CD4-positive, alpha-beta T cell treated with Interleukin-4 for 4 hours (primary cell): ENCODE measurements at regions not wholly inside any gene's neighbourhood (a gene's known extent, or its start where the extent isn't known, plus 50 kb on each side); places are given as distances from the start of the nearest gene placed in this dataset.

Source experiments
- DNase-seq: peaks from one replicate; pipeline ENCODE4 v3.0.0-alpha.2; 2020

DNA sequence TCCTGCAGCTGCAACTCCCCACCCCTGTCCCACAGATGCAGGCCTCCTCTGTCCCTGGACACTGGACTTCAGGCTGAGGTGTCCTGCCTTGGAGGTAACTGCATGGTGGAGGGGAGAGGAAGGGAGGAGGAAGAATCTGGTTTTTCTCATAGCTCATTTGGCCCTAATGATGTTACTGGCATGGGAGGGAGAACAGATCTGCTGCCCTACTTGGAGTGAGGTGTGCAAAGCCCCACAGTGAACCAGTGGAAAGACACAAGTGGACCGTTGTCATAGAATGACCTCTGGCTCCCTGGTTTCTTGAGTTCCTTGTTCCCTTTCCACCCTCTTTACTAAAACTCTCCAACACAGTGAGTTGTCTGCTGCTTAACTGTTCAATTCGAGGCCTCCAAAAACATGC is 215.9 kb downstream of the BARX2 start:
- DNase-seq = no peak

DNA sequence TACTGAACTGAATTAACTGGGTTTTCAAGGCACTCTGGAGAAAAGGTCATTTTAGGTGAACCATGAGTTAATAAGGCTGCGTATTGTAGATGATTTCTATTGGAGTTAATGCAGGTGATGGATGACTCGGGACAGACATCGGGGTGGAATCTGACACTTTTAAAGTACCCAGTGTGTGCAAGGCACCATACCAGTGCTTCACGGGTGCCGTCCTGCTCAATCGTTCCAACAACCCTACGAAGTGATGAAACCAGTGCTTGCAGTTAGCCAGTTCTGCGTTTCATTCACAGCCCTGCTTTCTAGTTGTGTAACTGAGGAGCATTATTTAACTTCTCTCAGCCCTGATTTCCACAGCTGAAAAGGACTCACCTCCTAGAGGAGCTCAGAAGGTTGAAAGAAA is 216.5 kb downstream of the BARX2 start:
- no peak for DNase-seq

DNA sequence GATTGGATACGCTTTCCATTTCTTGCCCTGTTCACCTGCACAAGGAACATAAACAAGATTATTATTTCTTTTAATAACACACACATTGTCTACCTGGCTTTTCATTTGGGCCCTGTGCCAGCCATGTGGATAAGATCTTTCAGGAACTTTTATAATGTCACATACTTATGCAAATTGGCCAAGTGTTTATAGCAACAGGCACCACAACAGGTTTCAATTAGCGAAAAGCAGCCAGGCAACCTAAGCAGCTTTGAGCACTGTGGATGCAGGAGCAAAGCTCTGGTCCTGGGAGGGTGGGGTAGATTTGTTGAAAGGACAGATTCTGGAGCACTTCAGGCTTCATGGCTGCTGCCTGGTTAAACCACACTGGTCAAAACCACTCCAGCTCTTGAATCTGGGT is 217.4 kb downstream of the BARX2 start:
- no peak for DNase-seq

DNA sequence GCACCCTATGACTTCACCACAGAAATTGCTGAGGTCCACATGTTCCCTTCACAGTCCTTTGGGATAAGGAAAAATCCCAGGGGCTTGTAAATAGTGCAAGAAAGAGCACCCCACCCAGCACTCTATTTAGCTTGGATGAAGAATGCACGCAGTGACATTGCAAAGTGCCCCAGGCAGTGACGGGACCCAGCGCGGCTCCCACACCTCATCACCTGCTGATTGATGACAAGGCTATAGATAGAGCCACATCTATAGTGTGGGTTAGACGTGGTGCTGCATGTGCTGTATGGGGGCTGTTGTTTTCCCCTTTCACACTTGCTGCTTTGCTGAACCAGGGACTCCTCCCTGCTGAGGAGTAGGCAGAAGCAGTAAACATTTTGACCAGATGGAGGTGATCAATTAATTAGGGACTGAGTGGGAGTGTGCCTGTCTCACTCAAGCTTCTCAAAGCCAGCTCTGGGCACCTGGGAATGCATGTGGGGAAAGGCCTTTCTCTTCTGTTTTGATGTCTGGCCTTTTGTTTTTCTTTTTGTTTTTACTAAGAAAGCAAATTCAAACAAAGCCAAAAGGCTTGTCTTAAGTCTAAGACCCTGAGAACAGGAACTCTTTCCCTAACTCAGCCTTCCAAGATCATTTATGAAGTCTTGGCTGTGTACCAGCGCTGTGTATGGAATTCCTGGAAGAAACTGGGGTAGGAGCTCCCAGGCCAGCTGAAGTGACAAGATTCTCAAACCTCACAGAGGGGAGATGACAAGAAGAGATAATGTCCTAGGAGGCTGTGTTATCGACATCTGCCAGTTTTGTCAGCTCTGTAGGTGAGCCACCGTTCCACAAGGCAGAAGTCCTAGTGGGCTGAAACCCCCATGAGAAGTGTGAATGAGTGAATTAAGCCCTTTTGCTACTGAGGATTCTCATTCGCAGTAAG is 219.7 kb downstream of the BARX2 start:
- no peak for DNase-seq

DNA sequence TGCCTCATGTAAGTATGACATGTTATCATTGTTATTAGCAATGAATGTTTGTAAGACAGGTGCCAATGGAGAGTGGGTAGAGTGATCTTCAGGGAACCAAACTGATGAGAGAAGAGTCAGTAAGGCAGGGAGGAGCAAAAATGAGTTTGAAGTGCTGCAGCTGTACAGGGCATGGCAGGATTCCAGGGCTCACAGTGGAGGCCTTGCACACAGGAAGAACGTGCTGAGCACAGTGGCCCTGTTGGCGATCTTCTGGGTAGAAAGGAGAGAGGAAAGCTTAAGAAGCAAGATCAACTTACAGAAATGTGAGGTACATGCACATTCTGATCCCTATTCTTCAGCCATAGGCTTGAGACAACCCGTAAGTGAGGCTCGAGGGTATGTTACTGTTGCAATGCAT is 219.3 kb upstream of the TMEM45B start:
- no peak for DNase-seq

DNA sequence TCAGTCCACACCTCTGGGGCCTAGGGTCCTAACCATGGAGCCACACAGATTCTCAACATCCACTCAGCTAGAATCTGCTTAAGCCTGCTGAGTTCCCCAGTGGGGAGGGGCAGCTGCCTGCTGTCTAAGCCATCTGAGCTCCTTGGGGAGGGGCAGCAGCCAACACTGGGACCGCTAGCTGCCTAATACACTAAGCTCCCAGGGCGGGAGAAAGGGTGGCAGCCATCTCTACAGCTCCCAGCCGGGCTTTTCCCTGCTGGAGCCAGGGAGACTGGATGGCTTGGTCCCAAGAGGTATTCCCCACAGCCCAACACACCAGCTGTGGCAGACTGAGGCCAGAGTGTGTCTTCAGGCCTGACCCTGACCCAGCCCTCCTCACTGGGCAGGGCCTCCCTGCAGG is 217.3 kb upstream of the TMEM45B start:
- no peak for DNase-seq

DNA sequence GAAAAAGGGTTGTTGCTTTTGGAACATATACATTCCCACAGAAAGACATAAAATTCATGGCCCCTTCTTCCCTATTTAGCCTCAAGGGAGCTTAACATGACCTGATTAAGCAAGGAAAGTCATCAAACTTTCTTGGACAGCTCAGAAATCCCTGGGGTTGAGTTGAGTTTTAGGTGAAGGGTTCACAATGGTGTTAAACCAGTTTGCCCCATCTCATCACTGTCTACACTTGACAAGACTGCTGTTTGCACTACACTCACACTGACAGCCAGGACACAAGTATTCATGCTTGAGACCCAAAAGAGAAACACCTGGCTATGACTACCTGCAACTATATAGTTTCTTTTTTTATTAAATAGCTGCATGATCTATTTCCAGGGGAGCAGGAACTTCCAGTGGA is 209.8 kb upstream of the TMEM45B start:
- DNase-seq = no peak

DNA sequence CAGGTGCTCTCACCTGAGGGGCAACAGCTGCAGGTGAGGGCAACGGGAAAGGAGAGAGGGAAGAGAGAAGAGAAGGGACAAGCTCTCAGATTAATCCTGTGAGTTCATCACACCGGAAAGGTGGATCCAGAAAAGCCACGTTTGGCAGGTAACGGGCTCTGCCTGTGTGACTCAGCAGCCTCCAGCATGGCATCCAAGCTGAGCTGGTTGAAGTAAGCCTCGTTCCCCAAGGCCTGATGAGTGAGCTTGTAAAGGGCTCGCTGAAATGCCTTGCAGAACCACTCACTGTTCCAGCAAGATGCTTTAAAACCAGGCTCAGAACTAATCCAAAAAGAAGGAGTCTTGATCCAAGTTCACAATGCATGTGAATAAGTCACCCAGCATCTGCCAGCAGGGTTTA is 206.9 kb upstream of the TMEM45B start:
- no peak for DNase-seq

DNA sequence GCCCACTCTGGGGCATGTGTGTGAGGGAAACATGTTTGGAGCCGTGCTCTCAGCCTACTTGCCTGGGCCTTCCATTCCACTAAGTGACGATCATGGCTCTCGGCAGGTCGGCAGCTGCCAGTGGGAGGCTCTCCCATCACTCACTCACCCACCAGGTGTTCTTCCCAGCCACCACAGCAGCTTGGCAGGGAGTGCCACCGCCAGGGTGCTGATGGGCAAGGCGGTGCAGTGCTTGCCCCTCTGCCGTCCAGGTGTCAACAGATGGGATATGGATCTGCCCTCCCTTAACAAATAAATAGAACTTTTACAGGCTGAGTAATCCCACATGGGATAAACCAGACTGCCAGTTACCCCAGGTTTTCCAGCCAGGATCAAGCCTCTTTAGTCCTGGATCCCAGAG is 205.5 kb upstream of the TMEM45B start:
- no peak for DNase-seq

DNA sequence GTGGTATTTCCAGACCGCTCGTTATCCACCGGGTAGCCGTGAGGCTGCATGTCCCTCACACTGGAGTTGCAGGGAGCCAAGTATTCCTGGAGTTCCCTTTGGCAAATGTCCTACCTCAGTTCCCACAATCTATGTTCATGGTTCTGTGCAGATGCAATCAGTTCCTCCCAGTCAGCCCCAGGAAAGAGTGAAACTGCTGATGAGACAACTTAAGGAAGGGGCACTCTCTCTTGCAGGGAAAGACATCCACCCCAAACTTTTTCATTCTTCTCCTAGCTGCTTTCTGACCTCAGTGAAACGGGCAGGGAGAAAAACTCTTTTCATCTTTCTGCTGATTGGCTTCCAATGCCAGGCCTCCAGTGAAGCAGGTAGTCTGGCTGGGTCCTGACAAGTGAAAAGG is 205.1 kb upstream of the TMEM45B start:
- no peak for DNase-seq

DNA sequence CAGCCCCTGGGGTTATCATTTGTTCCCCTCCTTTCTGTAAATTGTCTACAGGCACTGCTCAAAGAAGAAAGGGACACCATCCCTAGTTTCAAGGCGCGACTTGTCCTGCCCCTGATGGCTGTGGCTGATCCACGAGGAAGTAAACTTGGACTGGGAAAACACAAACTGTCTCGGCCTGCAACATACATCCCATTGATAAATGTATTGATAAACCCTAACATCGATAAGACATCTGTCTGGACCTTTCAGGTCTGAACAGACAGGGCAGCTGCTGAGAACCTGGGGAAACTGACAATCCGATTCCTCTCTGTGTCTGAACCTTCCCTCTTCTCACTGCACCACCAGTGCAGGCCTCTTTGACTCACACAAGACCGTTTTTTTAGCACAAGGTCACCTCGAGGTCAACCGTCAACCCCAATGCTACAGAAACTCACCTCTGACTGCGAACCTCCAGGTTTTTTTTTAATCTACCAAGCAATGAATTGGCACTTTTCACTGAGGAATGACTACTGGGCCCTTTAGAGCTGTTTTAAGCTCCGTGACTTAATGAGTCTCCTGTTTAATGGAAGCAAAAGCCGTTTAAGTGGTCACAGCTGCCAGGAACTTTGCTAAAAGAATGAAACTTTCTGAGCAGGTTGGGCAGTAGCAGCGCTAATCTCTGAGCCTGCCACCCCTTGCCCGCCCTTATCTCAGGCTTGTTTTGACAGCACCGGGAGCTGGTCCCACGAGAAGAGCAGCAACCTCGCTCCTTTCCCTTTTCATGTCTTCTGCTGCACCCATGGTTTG is 203.8 kb upstream of the TMEM45B start:
- DNase-seq = no peak

DNA sequence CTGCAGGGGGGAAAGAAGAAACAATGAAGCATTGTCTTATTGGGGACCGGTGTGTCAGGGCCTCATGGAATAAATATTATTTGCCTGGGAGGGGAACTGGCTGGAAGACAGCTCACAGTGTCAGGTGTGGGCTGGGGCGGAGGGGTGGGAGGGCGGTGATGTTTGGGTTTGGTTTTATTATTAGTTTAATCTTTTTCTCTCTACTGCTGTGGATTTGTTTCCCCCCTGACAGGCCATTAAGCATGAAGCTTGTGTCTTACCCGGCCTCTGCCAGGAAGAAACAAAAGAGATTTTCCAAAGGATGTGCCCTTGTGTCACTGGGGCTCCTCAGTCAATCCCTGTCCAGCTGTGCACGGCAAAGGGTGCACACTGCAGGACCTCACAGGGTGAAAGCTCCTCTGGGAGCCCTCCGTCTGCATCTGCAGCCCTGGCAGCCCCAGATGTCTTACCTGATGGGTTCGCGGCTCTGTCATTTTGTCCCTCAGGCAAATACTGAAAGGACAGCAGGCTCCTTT is 203.1 kb upstream of the TMEM45B start:
- DNase-seq = no peak

DNA sequence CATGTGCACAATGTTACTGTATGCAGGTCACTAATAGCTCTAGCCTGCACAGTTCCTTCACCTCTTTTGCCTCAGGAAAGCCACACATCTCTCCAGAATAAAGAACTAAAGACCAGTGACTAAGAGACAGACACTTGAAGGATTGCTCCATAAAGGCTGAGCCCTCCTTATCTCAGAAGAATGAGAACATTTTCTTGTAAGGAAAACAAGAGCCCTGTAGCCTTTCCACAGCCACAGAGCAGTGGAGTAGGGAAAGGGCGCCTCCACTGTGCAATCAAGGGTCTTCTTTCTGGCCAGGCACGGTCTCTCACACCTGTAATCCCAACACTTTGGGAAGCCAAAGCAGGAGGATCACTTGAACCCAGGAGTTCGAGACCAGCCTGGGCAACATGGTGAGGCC is 202.6 kb upstream of the TMEM45B start:
- no peak for DNase-seq

DNA sequence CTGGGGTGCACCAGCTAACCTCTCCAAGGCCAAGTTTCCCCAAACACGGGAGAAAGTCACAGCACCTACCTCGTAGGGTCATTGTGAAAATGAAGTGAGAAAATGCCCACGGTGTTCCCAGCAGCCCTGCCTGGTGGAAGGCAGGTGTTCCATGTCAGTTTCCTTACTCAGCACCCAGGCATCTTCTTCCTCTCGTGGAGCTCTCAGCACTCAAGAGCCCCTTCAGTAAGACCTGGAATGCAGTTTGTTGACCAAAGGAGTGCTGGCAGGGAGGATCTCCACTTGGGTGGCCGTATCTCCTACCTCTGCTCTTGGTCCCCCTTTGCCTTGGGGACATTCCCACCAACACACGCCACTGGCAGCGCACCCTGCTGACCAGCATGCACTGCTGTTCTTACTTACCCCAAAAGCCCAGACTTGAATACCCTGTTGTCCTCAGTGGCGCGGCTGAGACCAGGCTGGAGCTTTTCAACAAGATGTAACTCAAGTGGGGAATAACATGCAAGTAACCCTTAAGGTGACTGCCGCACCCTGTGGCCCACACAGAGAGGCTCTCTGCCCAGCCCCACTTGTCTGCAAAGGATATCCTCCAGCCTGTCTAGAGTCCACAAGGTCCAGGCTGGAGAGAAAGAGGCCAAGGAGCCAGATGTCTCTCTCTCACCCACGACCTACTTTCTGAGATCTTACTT is 201.2 kb upstream of the TMEM45B start:
- DNase-seq = no peak

DNA sequence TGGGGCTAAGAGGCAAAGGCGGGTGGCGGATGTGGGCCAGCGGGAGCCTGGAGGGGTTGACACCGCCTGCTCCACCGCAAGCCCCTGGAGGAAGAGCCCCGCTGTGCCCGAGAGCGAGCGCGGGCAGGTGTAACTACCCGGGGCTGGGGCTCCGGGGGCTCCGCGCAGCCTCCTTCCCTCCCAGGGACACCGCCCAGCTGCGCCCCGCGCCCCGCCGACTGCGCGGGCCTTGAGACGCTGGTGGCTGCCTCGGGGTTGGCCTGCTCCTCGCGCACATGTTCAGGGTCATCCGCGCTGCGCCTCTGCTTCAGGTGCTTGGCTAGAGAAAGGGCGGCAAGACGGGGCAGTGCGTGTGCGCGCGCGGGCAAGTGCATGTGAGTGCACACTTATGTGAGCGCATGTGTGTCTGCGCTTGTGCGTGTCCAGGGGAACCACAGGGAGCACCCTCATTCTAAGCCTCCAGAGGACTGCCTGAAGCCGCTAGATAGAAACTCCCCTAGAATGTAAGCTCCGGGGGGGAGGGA is 197.5 kb upstream of the TMEM45B start:
- no peak for DNase-seq

DNA sequence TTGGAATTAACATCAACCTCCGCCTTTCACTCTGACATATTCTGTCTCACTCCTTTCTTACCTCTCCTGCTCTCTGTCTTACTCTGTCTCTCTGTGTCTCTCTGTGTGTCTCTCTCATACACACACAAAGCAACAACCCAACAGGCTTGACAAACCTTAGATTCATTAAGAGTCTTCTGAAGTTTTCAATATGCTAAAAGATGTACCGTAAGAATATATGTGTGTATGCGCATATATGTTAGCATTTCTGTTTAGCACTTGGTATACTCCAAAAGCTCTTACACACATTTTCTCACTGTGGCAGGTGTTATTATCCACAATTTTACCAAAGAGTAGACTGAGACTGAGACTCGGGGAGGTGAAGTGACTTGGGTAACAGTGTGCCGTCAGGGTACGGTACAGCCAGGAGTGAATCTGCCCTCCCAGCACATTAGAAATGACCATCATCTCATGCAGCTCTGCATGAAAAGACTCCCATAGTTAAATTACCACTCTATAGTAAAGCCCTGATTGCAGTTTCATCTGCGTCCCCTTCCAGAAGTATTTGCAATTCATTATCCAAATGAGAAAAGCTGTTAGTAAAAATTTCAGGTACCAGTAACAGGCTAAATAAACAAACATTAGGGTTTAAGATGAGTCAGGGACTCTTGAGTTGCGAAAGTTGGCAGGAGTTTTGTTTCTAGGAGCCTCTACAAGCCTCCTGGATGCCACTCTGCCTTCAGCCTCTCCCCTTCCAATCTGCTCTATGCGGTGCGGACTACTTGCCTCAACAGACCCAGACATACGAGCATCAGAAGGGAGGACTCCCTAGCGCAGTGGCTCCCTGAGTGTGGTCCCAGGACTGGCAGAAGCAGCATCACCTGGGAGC is 195.2 kb upstream of the TMEM45B start:
- no peak for DNase-seq

DNA sequence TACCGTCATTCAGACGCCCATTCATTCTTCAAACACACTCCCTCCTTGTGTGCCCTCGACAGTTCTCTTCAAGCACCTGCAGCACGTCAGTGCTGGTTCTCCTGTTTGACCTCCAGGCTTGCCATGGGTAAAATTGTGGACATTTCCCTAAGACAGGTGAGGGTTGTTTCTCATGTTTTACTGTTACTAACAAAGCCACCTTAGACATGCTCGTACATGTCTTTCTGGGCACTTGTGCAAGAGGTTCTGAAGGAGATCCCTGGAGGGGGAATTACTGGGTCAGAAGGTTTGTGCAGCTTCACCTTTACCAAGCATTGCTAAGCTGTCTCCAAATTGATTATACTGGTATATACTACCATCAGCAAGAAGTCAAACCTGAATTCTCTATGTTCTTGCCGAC is 189.7 kb upstream of the TMEM45B start:
- no peak for DNase-seq

DNA sequence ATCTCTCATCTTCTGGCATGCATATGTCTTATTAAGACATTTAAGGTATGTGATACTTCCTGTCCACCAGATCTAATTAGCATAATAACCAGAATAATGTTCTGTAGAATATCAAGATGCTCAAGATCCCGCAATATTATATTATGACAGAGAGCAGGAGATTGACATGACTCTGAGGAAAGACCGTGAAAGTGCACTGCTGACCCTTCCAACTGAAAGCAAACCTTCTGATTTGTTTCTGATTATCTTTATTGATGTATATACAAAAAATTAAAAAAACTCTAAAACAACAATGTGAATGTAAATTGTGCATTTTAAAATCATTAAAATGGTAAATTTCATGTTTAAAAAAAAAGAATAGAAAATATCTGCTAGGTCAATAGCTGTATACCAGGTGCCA is 184.4 kb upstream of the TMEM45B start:
- DNase-seq = no peak

DNA sequence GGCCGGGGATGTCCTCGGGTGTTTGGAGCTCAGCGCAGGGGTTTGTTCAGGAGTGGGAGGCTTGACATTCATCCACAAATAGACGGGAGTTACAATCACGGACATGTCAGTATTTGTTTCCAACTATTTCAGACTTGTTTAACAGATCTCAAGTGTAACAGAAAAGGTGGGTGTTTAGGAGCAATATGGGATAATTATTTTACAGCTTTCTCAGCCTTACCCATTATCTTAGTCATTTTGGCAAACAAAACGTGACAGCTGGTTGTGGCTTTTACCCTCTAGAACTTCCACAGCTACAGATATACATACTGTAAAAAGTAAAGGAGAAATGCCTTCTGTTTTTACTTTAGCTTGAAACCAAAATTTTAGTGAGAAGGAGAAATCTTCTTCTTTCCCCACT is 178.7 kb upstream of the TMEM45B start:
- DNase-seq = no peak

DNA sequence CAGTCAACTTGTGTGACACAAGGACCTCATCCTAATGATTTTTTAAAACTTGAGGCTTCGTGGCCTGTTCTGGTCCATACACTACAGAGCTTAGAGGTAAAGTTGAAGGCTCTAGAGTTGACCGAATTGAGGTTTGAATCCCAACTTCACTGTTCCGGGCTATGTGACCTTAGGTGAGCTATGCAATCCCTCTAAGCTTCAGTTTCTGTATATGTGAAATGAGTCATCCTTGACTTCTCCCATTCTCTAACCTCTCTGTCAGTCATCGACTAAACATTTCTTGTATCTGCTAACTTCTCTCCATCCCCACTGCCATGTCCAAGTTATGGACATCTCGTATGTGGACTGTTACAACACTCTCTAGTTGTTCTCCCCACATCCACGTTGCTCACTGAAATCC is 178.2 kb upstream of the TMEM45B start:
- no peak for DNase-seq

DNA sequence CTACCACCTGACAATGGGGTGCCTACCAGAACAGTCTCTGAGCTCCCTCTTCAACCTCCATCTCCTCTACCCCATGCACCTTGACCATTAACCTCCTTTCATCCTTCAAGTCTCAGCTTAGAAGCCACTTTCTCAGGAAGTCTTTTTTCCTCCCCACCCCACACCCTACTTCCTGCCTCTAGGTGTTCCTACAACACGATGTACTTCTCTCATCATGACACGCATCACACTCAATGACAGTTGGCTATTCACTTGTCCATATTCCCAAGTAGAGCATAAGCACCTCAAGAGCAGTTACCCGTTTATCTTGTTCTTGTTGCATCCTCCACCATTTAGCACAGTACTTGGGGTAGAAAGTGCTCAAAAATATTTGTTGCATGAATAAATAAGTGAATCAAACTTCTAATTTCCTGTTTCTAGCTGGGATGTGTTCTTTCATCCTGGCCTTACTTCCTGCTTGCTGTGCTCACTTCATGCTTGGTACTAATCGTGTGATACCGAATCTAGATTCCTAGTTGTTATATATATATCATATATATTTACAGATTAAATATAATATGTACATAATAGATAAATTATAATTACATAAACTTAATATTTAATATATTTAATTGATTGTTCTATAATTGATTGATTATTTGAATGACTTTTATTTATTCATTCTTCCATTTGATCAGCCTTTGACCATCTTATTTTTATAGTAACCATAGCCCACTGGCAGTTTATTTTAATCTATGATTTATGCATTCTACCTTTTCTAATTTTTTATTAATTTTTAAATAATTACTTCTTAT is 177.5 kb upstream of the TMEM45B start:
- DNase-seq = no peak
